ENCODE measurements at regions not wholly inside any gene's neighbourhood (a gene's known extent, or its start where the extent isn't known, plus 50 kb on each side); places are given as distances from the start of the nearest gene placed in this dataset.

- TF ChIP-seq TAF1 (IDR thresholded peaks at IDR 0.05; ENCODE audit: borderline replicate concordance, low read depth, low read length) (no peak), POLR2A (IDR thresholded peaks at IDR 0.05; ENCODE audit: low read depth, low read length) (peak; percentile 75; the same call in 1 of the 2 replicates)
Measured at GRCh38 chr14:65167072-65167645, 64.8 kb upstream of the MAX start.
